GM18499 (cell line): ENCODE measurements at regions not wholly inside any gene's neighbourhood (a gene's known extent, or its start where the extent isn't known, plus 50 kb on each side); places are given as distances from the start of the nearest gene placed in this dataset.
"Not testable (repeated sequence)": the region's sequence is repeated elsewhere in the genome, so short reads cannot be mapped to it uniquely, and the experiment has no call there.

Experiments
- ATAC-seq: cut with Tn5 transposase; IDR thresholded peaks from one replicate; pipeline ENCODE4 v1.9.1; 2021; ENCODE audit warnings: moderate number of reproducible peaks; ENCODE audit not compliant: insufficient read depth, unreplicated experiment

- ATAC-seq = no peak
Observed at GRCh38 chrX:1062351-1062750, 150.1 kb downstream of the CRLF2 start.

- no peak for ATAC-seq
Observed at GRCh38 chrX:1060562-1060960, 151.9 kb downstream of the CRLF2 start.

- ATAC-seq = no peak
Observed at GRCh38 chrX:1059576-1060561, 152.6 kb downstream of the CRLF2 start.

GRCh38 chrX:1053600-1053999 is 158.8 kb downstream of the CRLF2 start:
- not testable (repeated sequence) for ATAC-seq

- ATAC-seq = no peak
Observed at GRCh38 chrX:1053072-1053471, 159.4 kb downstream of the CRLF2 start.

GRCh38 chrX:1052021-1052420 is 160.4 kb downstream of the CRLF2 start:
- ATAC-seq = no peak

- no peak for ATAC-seq
Observed at GRCh38 chrX:1051421-1051820, 161.0 kb downstream of the CRLF2 start.

GRCh38 chrX:1045680-1046314 is 166.7 kb downstream of the CRLF2 start:
- no peak for ATAC-seq

- no peak for ATAC-seq
Observed at GRCh38 chrX:1041091-1041490, 171.4 kb downstream of the CRLF2 start.

- not testable (repeated sequence) for ATAC-seq
Observed at GRCh38 chrX:1035931-1036330, 176.5 kb downstream of the CRLF2 start.

GRCh38 chrX:1035206-1035605 is 177.2 kb downstream of the CRLF2 start:
- no peak for ATAC-seq

GRCh38 chrX:1034717-1035116 is 177.7 kb downstream of the CRLF2 start:
- no peak for ATAC-seq

- no peak for ATAC-seq
Observed at GRCh38 chrX:1031521-1032430, 180.7 kb downstream of the CRLF2 start.

- no peak for ATAC-seq
Observed at GRCh38 chrX:1029494-1029893, 183.0 kb downstream of the CRLF2 start.

GRCh38 chrX:1027680-1028079 is 184.8 kb downstream of the CRLF2 start:
- no peak for ATAC-seq

GRCh38 chrX:1027133-1027532 is 185.3 kb downstream of the CRLF2 start:
- ATAC-seq = no peak

- ATAC-seq = no peak
Observed at GRCh38 chrX:1026263-1027015, 186.0 kb downstream of the CRLF2 start.

GRCh38 chrX:1025413-1025812 is 187.0 kb downstream of the CRLF2 start:
- ATAC-seq = no peak

GRCh38 chrX:1023676-1024075 is 188.8 kb downstream of the CRLF2 start:
- no peak for ATAC-seq
